GM19397 (cell line): ENCODE measurements at regions not wholly inside any gene's neighbourhood (a gene's known extent, or its start where the extent isn't known, plus 50 kb on each side); places are given as distances from the start of the nearest gene placed in this dataset.

Source experiments
- ATAC-seq: cut with Tn5 transposase; IDR thresholded peaks from one replicate; pipeline ENCODE4 v1.9.1; 2021; ENCODE audit warnings: mild to moderate bottlenecking, moderate library complexity; ENCODE audit not compliant: unreplicated experiment

GRCh38 chr7:20267482-20267881 is 50.3 kb upstream of the MACC1 start:
- ATAC-seq = no peak

- no peak for ATAC-seq
Observed at GRCh38 chr7:20268824-20269223, 51.6 kb upstream of the MACC1 start.

DNA sequence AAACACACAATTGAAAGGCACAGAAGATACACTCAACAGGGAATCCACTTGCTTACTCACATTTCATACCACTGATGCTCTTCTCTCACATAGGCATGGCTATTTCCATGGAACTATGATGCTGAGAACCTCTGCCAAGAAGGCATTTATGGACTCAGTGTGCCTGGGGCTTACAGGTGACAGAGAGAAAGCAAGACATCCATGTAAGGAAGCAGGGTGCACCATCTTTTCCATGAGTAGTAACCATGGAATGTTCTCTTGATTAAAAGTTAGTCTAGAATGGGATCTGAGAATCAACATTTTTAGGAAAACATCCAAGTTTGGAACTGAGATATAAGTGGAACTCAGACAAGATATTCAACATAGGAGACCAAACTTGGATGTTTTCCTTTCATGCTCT is 52.5 kb upstream of the MACC1 start:
- ATAC-seq = no peak

GRCh38 chr7:20270371-20270770 is 53.2 kb upstream of the MACC1 start:
- no peak for ATAC-seq

DNA sequence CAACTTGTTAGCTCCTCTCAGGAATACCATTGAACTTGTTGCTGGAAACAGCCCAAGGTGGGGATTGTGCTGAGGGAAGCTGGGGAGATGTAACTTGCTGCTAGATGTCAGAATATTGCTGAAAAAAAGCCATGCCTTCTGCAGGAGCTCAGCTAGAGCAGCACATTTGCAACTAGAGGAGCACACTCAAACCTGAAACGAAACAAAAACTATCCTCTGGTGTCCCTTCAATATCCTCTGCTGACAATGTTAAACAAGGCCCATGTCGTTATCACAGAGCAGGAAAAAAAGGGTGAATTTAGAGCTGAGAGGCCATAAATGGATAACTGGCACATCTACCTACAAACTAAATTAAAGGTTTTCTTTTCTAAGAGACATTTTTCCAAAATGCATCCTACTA is 53.7 kb upstream of the MACC1 start:
- ATAC-seq = peak; percentile 87

GRCh38 chr7:20275637-20276036 is 55.1 kb upstream of the ITGB8 start:
- ATAC-seq = no peak

GRCh38 chr7:20276705-20277472 is 53.8 kb upstream of the ITGB8 start:
- no peak for ATAC-seq

GRCh38 chr7:20279979-20280378 is 50.7 kb upstream of the ITGB8 start:
- no peak for ATAC-seq

GRCh38 chr7:20280475-20281351 is 50.0 kb upstream of the ITGB8 start:
- no peak for ATAC-seq
